ENCODE measurements at regions not wholly inside any gene's neighbourhood (a gene's known extent, or its start where the extent isn't known, plus 50 kb on each side); places are given as distances from the start of the nearest gene placed in this dataset.

DNA sequence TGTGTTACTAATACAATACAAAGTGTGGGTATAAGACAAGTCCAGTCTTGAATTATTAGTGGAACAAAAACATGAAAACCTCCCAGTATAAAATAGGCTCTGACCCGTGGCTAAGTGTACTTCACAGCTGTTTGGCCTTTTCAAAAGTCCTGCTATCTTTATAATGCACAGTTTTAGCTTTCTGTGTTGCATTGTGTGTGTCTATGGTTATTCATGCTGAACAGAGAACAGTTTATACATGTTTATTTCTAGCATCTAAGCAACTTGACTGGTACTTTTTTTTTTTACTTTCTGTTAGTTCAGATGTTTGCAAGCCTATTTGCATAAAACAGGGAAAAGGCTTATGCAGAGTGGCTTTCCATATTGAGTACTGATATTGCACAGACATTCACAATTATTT, 119.2 kb upstream of the CCN2 start:
- ChIA-PET SMC1A (ENCODE audit: uncharacterized antibody, unreplicated experiment) (interaction anchor here (1.0 kb wide), 1 partner anchor 20 kb away, joined by 4 read pairs; no protein-coding TSS in a partner anchor), RAD21 (ENCODE audit: unreplicated experiment) (no interaction called here), POLR2A (no interaction called here), CTCF (no interaction called here)
- intact Hi-C loops (cut with micrococcal nuclease; ENCODE audit: unreplicated experiment) (no loop called here), in situ Hi-C loops (cut with MboI) (no loop called here)
- no peak for FAIRE-seq
- Histone ChIP-seq H3K4me1 (ENCODE audit: control insufficient read depth, insufficient read depth, low read length) (no peaks in the 10 kb centered on the region), H3K4me2 (ENCODE audit: control insufficient read depth, insufficient read depth) (no peak overlapping the region), H3K9me3 (replicated peaks; ENCODE audit: control insufficient read depth, insufficient read depth, low read length) (no peaks in the 10 kb centered on the region), H3K36me3 (ENCODE audit: control insufficient read depth in 2 of 2, insufficient read depth in 2 of 2, low read length in 1 of 2) (no peaks in the 10 kb centered on the region), H3K4me3 (no peak overlapping the region), H3K79me2 (ENCODE audit: control insufficient read depth, insufficient read depth, low read length) (no peaks in the 10 kb centered on the region), H4K20me1 (ENCODE audit: control insufficient read depth, insufficient read depth) (no peaks in the 10 kb centered on the region), H2AFZ (ENCODE audit: control insufficient read depth, low read depth, low read length) (no peak overlapping the region), H3K9ac (ENCODE audit: control insufficient read depth, insufficient read depth, low read length) (no peak overlapping the region), H3K27me3 (replicated peaks in 1 of 2; ENCODE audit: control insufficient read depth in 2 of 2, insufficient read depth in 2 of 2, low read length in 1 of 2) (no peaks in the 10 kb centered on the region), H3K27ac (ENCODE audit: control insufficient read depth, insufficient read depth) (no peak overlapping the region)
- WGBS (ENCODE audit: insufficient coverage, insufficient replicate concordance, low lambda C conversion rate, missing lambda C conversion rate) = 7% methylated on average over 1 of the region's 1 CpG
- no peak for DNase-seq (ENCODE audit: low read depth, low spot score)
- ATAC-seq = no peak
- TF ChIP-seq ZNF207 (IDR thresholded peaks at IDR 0.05; ENCODE audit: borderline replicate concordance) (no peak), IKZF1 (conservative IDR thresholded peaks at IDR 0.05) (no peak)
- BruUV-seq (replicated peaks) = no TSS peak

DNA sequence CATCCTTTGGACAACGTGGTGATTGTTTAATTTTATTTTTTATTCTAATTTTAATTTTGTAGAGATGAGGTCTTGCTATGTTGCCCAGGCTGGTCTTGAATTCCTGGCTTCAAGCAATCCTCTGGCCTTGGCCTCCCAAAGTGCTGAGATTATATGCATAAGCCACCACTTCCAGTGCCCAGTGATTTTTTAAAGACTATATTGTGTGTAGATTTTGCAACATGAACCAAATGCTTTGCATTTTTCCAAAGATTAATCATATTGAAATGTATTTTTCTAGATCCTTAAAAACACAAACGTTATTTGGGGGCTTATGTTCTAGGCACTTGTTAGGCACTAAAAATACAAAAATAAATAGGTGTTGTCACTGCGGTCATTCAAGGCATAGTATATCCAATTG, 117.6 kb upstream of the CCN2 start:
- CTCF ChIA-PET = no interaction called here

More for the DNA sequence above, 117.6 kb upstream of the CCN2 start:
- in situ Hi-C loops (cut with MboI) = no loop called here
- no peak for TF ChIP-seq CHD4 (IDR thresholded peaks at IDR 0.05)
- TF ChIP-seq REST (IDR thresholded peaks at IDR 0.05; ENCODE audit: low read depth, low read length) = no peak
- no peak for TF ChIP-seq CREM (IDR thresholded peaks at IDR 0.05; ENCODE audit: low read depth)
- no peak for TF ChIP-seq RUNX3 (IDR thresholded peaks at IDR 0.05; ENCODE audit: low read length)
- no peak for TF ChIP-seq TARDBP (IDR thresholded peaks at IDR 0.05; ENCODE audit: borderline replicate concordance)
- TF ChIP-seq USF1 (IDR thresholded peaks at IDR 0.05; ENCODE audit: borderline replicate concordance, extremely low read length, insufficient read depth, low read depth, low read length) = no peak
- TF ChIP-seq RB1 (IDR thresholded peaks at IDR 0.05; ENCODE audit: borderline replicate concordance) = no peak
- TF ChIP-seq KAT2A (conservative IDR thresholded peaks at IDR 0.05; ENCODE audit: control insufficient read depth, low read depth, low read length) = no peak
- no peak for TF ChIP-seq CREB1 (IDR thresholded peaks at IDR 0.05; ENCODE audit: low read depth)
- ATAC-seq (no peak), DNase-seq (ENCODE audit: low read depth, low spot score) (no peak), FAIRE-seq (no peak)
- no peaks in the 10 kb centered on the region for H3K9me3 ChIP-seq (replicated peaks; ENCODE audit: control insufficient read depth, insufficient read depth, low read length)
- 30% methylated on average over 3 of the region's 3 CpGs for WGBS (ENCODE audit: insufficient coverage, insufficient replicate concordance, low lambda C conversion rate, missing lambda C conversion rate)
- H3K36me3 ChIP-seq (ENCODE audit: control insufficient read depth in 2 of 2, insufficient read depth in 2 of 2, low read length in 1 of 2) = no peaks in the 10 kb centered on the region
- H3K9ac ChIP-seq (ENCODE audit: control insufficient read depth, insufficient read depth, low read length) = no peak overlapping the region
- intact Hi-C loops (cut with micrococcal nuclease; ENCODE audit: unreplicated experiment) = no loop called here
- H2AFZ ChIP-seq (ENCODE audit: control insufficient read depth, low read depth, low read length) = no peak overlapping the region
- POLR2A ChIA-PET = no interaction called here
- no peaks in the 10 kb centered on the region for H3K4me1 ChIP-seq (ENCODE audit: control insufficient read depth, insufficient read depth, low read length)
- H4K20me1 ChIP-seq (ENCODE audit: control insufficient read depth, insufficient read depth) = no peaks in the 10 kb centered on the region
- RAD21 ChIA-PET (ENCODE audit: unreplicated experiment) = no interaction called here
- SMC1A ChIA-PET (ENCODE audit: uncharacterized antibody, unreplicated experiment) = no interaction called here
- H3K27ac ChIP-seq (ENCODE audit: control insufficient read depth, insufficient read depth) = no peak overlapping the region
- H3K4me3 ChIP-seq = no peak overlapping the region
- H3K27me3 ChIP-seq (replicated peaks in 1 of 2; ENCODE audit: control insufficient read depth in 2 of 2, insufficient read depth in 2 of 2, low read length in 1 of 2) = 0 out of 4 replicates have a peak, but pooled peaks cover 0 to 2% of the 10 kb centered on the region in 2 experiments
- H3K4me2 ChIP-seq (ENCODE audit: control insufficient read depth, insufficient read depth) = no peak overlapping the region
- no peaks in the 10 kb centered on the region for H3K79me2 ChIP-seq (ENCODE audit: control insufficient read depth, insufficient read depth, low read length)
- BruUV-seq (replicated peaks) = no TSS peak

All from GM12878 (cell line).